ENCODE measurements at regions not wholly inside any gene's neighbourhood (a gene's known extent, or its start where the extent isn't known, plus 50 kb on each side); places are given as distances from the start of the nearest gene placed in this dataset.

- TF ChIP-seq CTCF (conservative IDR thresholded peaks at IDR 0.05) (no peak), ZFX (IDR thresholded peaks at IDR 0.05) (no peak)
Measured at GRCh38 chr3:94459167-94459566, 396.3 kb downstream of the NSUN3 start.

All from C4-2B (cell line).